Loucy (cell line): ENCODE measurements at regions not wholly inside any gene's neighbourhood (a gene's known extent, or its start where the extent isn't known, plus 50 kb on each side); places are given as distances from the start of the nearest gene placed in this dataset.

Experiments used
- CTCF ChIP-seq: fragments of 200-600 bp; sonication (generic); conservative IDR thresholded peaks from 2 replicates; pipeline ENCODE4 v1.5.1; 2014; ENCODE audit warnings: mild to moderate bottlenecking, antibody characterized with exemption, low read length
- EZH2phosphoT487 ChIP-seq: fragments of 200-600 bp; IDR thresholded peaks from 2 replicates; pipeline ENCODE4 v1.6.1; 2018; ENCODE audit warnings: antibody characterized with exemption, mild to moderate bottlenecking, moderate library complexity, borderline replicate concordance

GRCh38 chr2:601387-601698 lies 75.9 kb downstream of the TMEM18 start:
- TF ChIP-seq CTCF (no peak), EZH2phosphoT487 (no peak)
